ENCODE measurements at regions not wholly inside any gene's neighbourhood (a gene's known extent, or its start where the extent isn't known, plus 50 kb on each side); places are given as distances from the start of the nearest gene placed in this dataset.
"Not testable (repeated sequence)": the region's sequence is repeated elsewhere in the genome, so short reads cannot be mapped to it uniquely, and the experiment has no call there.

GRCh38 chr1:117739504-117739903 is 133.7 kb downstream of the TENT5C start:
- WGBS, 4 donors: 95 to 100% (median 96%) methylated on average over 1 of the region's 1 CpG

GRCh38 chr1:117740496-117740895 is 134.6 kb downstream of the TENT5C start:
- Histone ChIP-seq H3K36me3 (no peaks in the 10 kb centered on the region), H3K27ac (no peak overlapping the region), H3K9me3 (peaks cover 0 to 5% (median 0%) of the 10 kb centered on the region in 12 donors), H3K27me3 (no peaks in the 10 kb centered on the region), H3K4me3 (no peak overlapping the region), H3K4me1 (peaks cover 0 to 4% (median under 1%) of the 10 kb centered on the region in 12 donors)
- ATAC-seq (no peak), DNase-seq (no peak)
- TF ChIP-seq POLR2A (IDR thresholded peaks at IDR 0.05): no peak
- no peak for TF ChIP-seq CTCF (IDR thresholded peaks at IDR 0.05)
- 46 to 63% (median 54%) methylated on average over 3 of the region's 3 CpGs for WGBS, 4 donors
- intact Hi-C loops (cut with DNase I): no loop called here

More at GRCh38 chr1:117739504-117739903, 133.7 kb downstream of the TENT5C start:
- DNase-seq (no peak), ATAC-seq (no peak)
- intact Hi-C loops (cut with DNase I): no loop called here
- Histone ChIP-seq H3K27me3 (no peaks in the 10 kb centered on the region), H3K4me3 (no peak overlapping the region), H3K36me3 (no peaks in the 10 kb centered on the region), H3K9me3 (peaks cover 0 to 5% (median 0%) of the 10 kb centered on the region in 12 donors), H3K27ac (no peak overlapping the region), H3K4me1 (peaks cover 0 to 13% (median 4%) of the 10 kb centered on the region in 12 donors)
- TF ChIP-seq CTCF (IDR thresholded peaks at IDR 0.05) (no peak), POLR2A (IDR thresholded peaks at IDR 0.05) (no peak)

- ATAC-seq; H3K9me3 ChIP-seq; H3K4me3 ChIP-seq; H3K27ac ChIP-seq; H3K36me3 ChIP-seq; intact Hi-C loops (cut with DNase I); H3K4me1 ChIP-seq; DNase-seq; H3K27me3 ChIP-seq: not testable (repeated sequence)
Measured at GRCh38 chr1:117746565-117746964, 140.7 kb downstream of the TENT5C start.

GRCh38 chr1:117747605-117748004 is 141.8 kb downstream of the TENT5C start:
- intact Hi-C loops (cut with DNase I): no loop called here
- DNase-seq: no peak
- Histone ChIP-seq H3K36me3 (no peaks in the 10 kb centered on the region), H3K4me3 (no peak overlapping the region), H3K27ac (no peak overlapping the region), H3K4me1 (peaks cover 0 to 8% (median 0%) of the 10 kb centered on the region in 12 donors), H3K9me3 (peaks cover 0 to 6% (median 0%) of the 10 kb centered on the region in 12 donors), H3K27me3 (no peaks in the 10 kb centered on the region)
- no peak for TF ChIP-seq CTCF (IDR thresholded peaks at IDR 0.05)
- no peak for TF ChIP-seq POLR2A (IDR thresholded peaks at IDR 0.05)
- 68 to 77% (median 74%) methylated on average over 2 of the region's 2 CpGs for WGBS, 4 donors
- no peak for ATAC-seq

- Histone ChIP-seq H3K36me3 (no peaks in the 10 kb centered on the region), H3K4me3 (no peak overlapping the region), H3K4me1 (peaks cover 0 to 21% (median 3%) of the 10 kb centered on the region in 12 donors), H3K9me3 (no peaks in the 10 kb centered on the region), H3K27ac (no peak overlapping the region), H3K27me3 (peaks cover 0 to 4% (median 0%) of the 10 kb centered on the region in 9 donors)
- intact Hi-C loops (cut with DNase I): loop anchor here (5.0 to 10.0 kb wide), 11 partner anchors 49 to 687 kb away; partner anchors contain the start of genes TENT5C (in 9 of the 10) and TTF2 (in 5 of the 10)
- ATAC-seq: no peak
- TF ChIP-seq CTCF (IDR thresholded peaks at IDR 0.05): no peak
- TF ChIP-seq POLR2A (IDR thresholded peaks at IDR 0.05): no peak
- WGBS, 4 donors: 78 to 91% (median 88%) methylated on average over 2 of the region's 2 CpGs
- no peak for DNase-seq
Measured at GRCh38 chr1:117751321-117751720, 145.5 kb downstream of the TENT5C start.

Measured in heart left ventricle (tissue), 16 donors.